ENCODE measurements at regions not wholly inside any gene's neighbourhood (a gene's known extent, or its start where the extent isn't known, plus 50 kb on each side); places are given as distances from the start of the nearest gene placed in this dataset.

- WGBS (ENCODE audit: extremely low coverage, insufficient coverage, low lambda C conversion rate), result no CpG with 5 or more reads among the region's 5 CpGs
- Histone ChIP-seq H3K4ac (ENCODE audit: low read depth, low read length) (no peak overlapping the region), H3K79me2 (ENCODE audit: control insufficient read depth, insufficient read depth, low read length) (no peaks in the 10 kb centered on the region), H2BK5ac (ENCODE audit: low read length) (no peak overlapping the region), H4K5ac (ENCODE audit: low read length) (no peak overlapping the region), H2BK120ac (ENCODE audit: low read depth, low read length) (no peak overlapping the region), H3K4me2 (ENCODE audit: low read length) (no peak overlapping the region), H3K18ac (ENCODE audit: low read length) (no peak overlapping the region), H2AK5ac (ENCODE audit: low read length) (no peak overlapping the region), H3K79me1 (ENCODE audit: low read length) (no peaks in the 10 kb centered on the region), H4K8ac (ENCODE audit: low read depth, low read length) (no peak overlapping the region), H3K56ac (ENCODE audit: low read length) (no peak overlapping the region), H3K27ac (ENCODE audit: low read depth, low read length) (no peak overlapping the region), H2BK15ac (replicated peaks; ENCODE audit: low read depth) (no peak overlapping the region), H3K23ac (ENCODE audit: low read length) (no peak overlapping the region), H3K4me3 (ENCODE audit: low read length) (no peak overlapping the region), H3K36me3 (ENCODE audit: control insufficient read depth, insufficient read depth, low read length) (no peaks in the 10 kb centered on the region), H3K4me1 (ENCODE audit: control insufficient read depth, low read depth, low read length) (no peaks in the 10 kb centered on the region), H3K27me3 (ENCODE audit: insufficient read depth, low read length, poor library complexity) (no peaks in the 10 kb centered on the region), H3K9ac (ENCODE audit: low read length) (no peak overlapping the region)
- DNase-seq, result no peak
These were observed 314.5 kb downstream of the LPIN1 start for GRCh38 chr2:12060886-12061285.

GRCh38 chr2:12061286-12062052, 315.0 kb downstream of the LPIN1 start:
- whole genome bisulfite sequencing (ENCODE audit: extremely low coverage, insufficient coverage, low lambda C conversion rate), result no CpG with 5 or more reads among the region's 3 CpGs
- no peak for DNase-seq
- Histone ChIP-seq H2BK5ac (ENCODE audit: low read length) (no peak overlapping the region), H3K4ac (ENCODE audit: low read depth, low read length) (no peak overlapping the region), H3K36me3 (ENCODE audit: control insufficient read depth, insufficient read depth, low read length) (no peaks in the 10 kb centered on the region), H2BK120ac (ENCODE audit: low read depth, low read length) (no peak overlapping the region), H3K9ac (ENCODE audit: low read length) (no peak overlapping the region), H3K79me2 (ENCODE audit: control insufficient read depth, insufficient read depth, low read length) (no peaks in the 10 kb centered on the region), H2AK5ac (ENCODE audit: low read length) (no peak overlapping the region), H3K27me3 (ENCODE audit: insufficient read depth, low read length, poor library complexity) (no peaks in the 10 kb centered on the region), H3K79me1 (ENCODE audit: low read length) (no peaks in the 10 kb centered on the region), H3K18ac (ENCODE audit: low read length) (no peak overlapping the region), H3K56ac (ENCODE audit: low read length) (no peak overlapping the region), H3K4me2 (ENCODE audit: low read length) (no peak overlapping the region), H2BK15ac (replicated peaks; ENCODE audit: low read depth) (no peak overlapping the region), H3K4me1 (ENCODE audit: control insufficient read depth, low read depth, low read length) (no peaks in the 10 kb centered on the region), H3K4me3 (ENCODE audit: low read length) (no peak overlapping the region), H3K27ac (ENCODE audit: low read depth, low read length) (no peak overlapping the region), H4K5ac (ENCODE audit: low read length) (no peak overlapping the region), H3K23ac (ENCODE audit: low read length) (no peak overlapping the region), H4K8ac (ENCODE audit: low read depth, low read length) (no peak overlapping the region)

- H3K4me2 ChIP-seq (ENCODE audit: low read length), result no peak overlapping the region
- H3K4me1 ChIP-seq (ENCODE audit: control insufficient read depth, low read depth, low read length), result no peaks in the 10 kb centered on the region
- H2BK120ac ChIP-seq (ENCODE audit: low read depth, low read length), result no peak overlapping the region
- H2BK15ac ChIP-seq (replicated peaks; ENCODE audit: low read depth), result no peak overlapping the region
- H3K23ac ChIP-seq (ENCODE audit: low read length), result no peak overlapping the region
- H3K18ac ChIP-seq (ENCODE audit: low read length), result no peak overlapping the region
- H3K79me2 ChIP-seq (ENCODE audit: control insufficient read depth, insufficient read depth, low read length), result no peaks in the 10 kb centered on the region
- H2BK5ac ChIP-seq (ENCODE audit: low read length), result no peak overlapping the region
- no CpG with 5 or more reads among the region's 2 CpGs for WGBS (ENCODE audit: extremely low coverage, insufficient coverage, low lambda C conversion rate)
- no peaks in the 10 kb centered on the region for H3K79me1 ChIP-seq (ENCODE audit: low read length)
- no peak overlapping the region for H4K5ac ChIP-seq (ENCODE audit: low read length)
- H3K4ac ChIP-seq (ENCODE audit: low read depth, low read length), result no peak overlapping the region
- H3K27me3 ChIP-seq (ENCODE audit: insufficient read depth, low read length, poor library complexity), result no peaks in the 10 kb centered on the region
- no peaks in the 10 kb centered on the region for H3K36me3 ChIP-seq (ENCODE audit: control insufficient read depth, insufficient read depth, low read length)
- H3K9ac ChIP-seq (ENCODE audit: low read length), result no peak overlapping the region
- DNase-seq, result no peak
- H2AK5ac ChIP-seq (ENCODE audit: low read length), result no peak overlapping the region
- no peak overlapping the region for H3K4me3 ChIP-seq (ENCODE audit: low read length)
- no peak overlapping the region for H3K27ac ChIP-seq (ENCODE audit: low read depth, low read length)
- H4K8ac ChIP-seq (ENCODE audit: low read depth, low read length), result no peak overlapping the region
- no peak overlapping the region for H3K56ac ChIP-seq (ENCODE audit: low read length)
These were observed 315.6 kb downstream of the LPIN1 start for GRCh38 chr2:12062053-12062395.

- H2BK5ac ChIP-seq (ENCODE audit: low read length), result no peak overlapping the region
- no peak overlapping the region for H2BK15ac ChIP-seq (replicated peaks; ENCODE audit: low read depth)
These were observed 316.8 kb downstream of the LPIN1 start for GRCh38 chr2:12063210-12063609.

GRCh38 chr2:12064153-12064552, 317.7 kb downstream of the LPIN1 start:
- no peak overlapping the region for H2AK5ac ChIP-seq (ENCODE audit: low read length)

More at GRCh38 chr2:12063210-12063609, 316.8 kb downstream of the LPIN1 start:
- no peaks in the 10 kb centered on the region for H3K4me1 ChIP-seq (ENCODE audit: control insufficient read depth, low read depth, low read length)
- no peak overlapping the region for H3K4ac ChIP-seq (ENCODE audit: low read depth, low read length)
- H2BK120ac ChIP-seq (ENCODE audit: low read depth, low read length), result no peak overlapping the region
- no peak overlapping the region for H3K18ac ChIP-seq (ENCODE audit: low read length)
- no peaks in the 10 kb centered on the region for H3K36me3 ChIP-seq (ENCODE audit: control insufficient read depth, insufficient read depth, low read length)
- no peak overlapping the region for H3K4me3 ChIP-seq (ENCODE audit: low read length)
- H3K9ac ChIP-seq (ENCODE audit: low read length), result no peak overlapping the region
- no peak overlapping the region for H2AK5ac ChIP-seq (ENCODE audit: low read length)
- H3K79me1 ChIP-seq (ENCODE audit: low read length), result no peaks in the 10 kb centered on the region
- no peak overlapping the region for H3K27ac ChIP-seq (ENCODE audit: low read depth, low read length)
- no peak overlapping the region for H3K23ac ChIP-seq (ENCODE audit: low read length)
- no peak overlapping the region for H4K8ac ChIP-seq (ENCODE audit: low read depth, low read length)
- no peak for DNase-seq
- no CpG with 5 or more reads among the region's 5 CpGs for WGBS (ENCODE audit: extremely low coverage, insufficient coverage, low lambda C conversion rate)
- no peak overlapping the region for H4K5ac ChIP-seq (ENCODE audit: low read length)
- no peak overlapping the region for H3K4me2 ChIP-seq (ENCODE audit: low read length)
- no peak overlapping the region for H3K56ac ChIP-seq (ENCODE audit: low read length)
- H3K27me3 ChIP-seq (ENCODE audit: insufficient read depth, low read length, poor library complexity), result no peaks in the 10 kb centered on the region
- no peaks in the 10 kb centered on the region for H3K79me2 ChIP-seq (ENCODE audit: control insufficient read depth, insufficient read depth, low read length)

GRCh38 chr2:12066116-12066515, 319.7 kb downstream of the LPIN1 start:
- WGBS (ENCODE audit: extremely low coverage, insufficient coverage, low lambda C conversion rate), result no CpG with 5 or more reads among the region's 1 CpG
- DNase-seq, result no peak

More at GRCh38 chr2:12064153-12064552, 317.7 kb downstream of the LPIN1 start:
- Histone ChIP-seq H3K56ac (ENCODE audit: low read length) (no peak overlapping the region), H2BK15ac (replicated peaks; ENCODE audit: low read depth) (no peak overlapping the region), H4K8ac (ENCODE audit: low read depth, low read length) (no peak overlapping the region), H3K27me3 (ENCODE audit: insufficient read depth, low read length, poor library complexity) (no peaks in the 10 kb centered on the region), H3K79me2 (ENCODE audit: control insufficient read depth, insufficient read depth, low read length) (no peaks in the 10 kb centered on the region), H3K4me3 (ENCODE audit: low read length) (no peak overlapping the region), H3K18ac (ENCODE audit: low read length) (no peak overlapping the region), H2BK5ac (ENCODE audit: low read length) (no peak overlapping the region), H3K4ac (ENCODE audit: low read depth, low read length) (no peak overlapping the region), H2BK120ac (ENCODE audit: low read depth, low read length) (no peak overlapping the region), H3K4me2 (ENCODE audit: low read length) (no peak overlapping the region), H3K4me1 (ENCODE audit: control insufficient read depth, low read depth, low read length) (no peaks in the 10 kb centered on the region), H3K79me1 (ENCODE audit: low read length) (no peaks in the 10 kb centered on the region), H4K5ac (ENCODE audit: low read length) (no peak overlapping the region), H3K23ac (ENCODE audit: low read length) (no peak overlapping the region), H3K9ac (ENCODE audit: low read length) (no peak overlapping the region), H3K27ac (ENCODE audit: low read depth, low read length) (no peak overlapping the region), H3K36me3 (ENCODE audit: control insufficient read depth, insufficient read depth, low read length) (no peaks in the 10 kb centered on the region)
- no CpG with 5 or more reads among the region's 5 CpGs for WGBS (ENCODE audit: extremely low coverage, insufficient coverage, low lambda C conversion rate)
- peak; percentile 50 for DNase-seq

More at GRCh38 chr2:12066116-12066515, 319.7 kb downstream of the LPIN1 start:
- H2BK5ac ChIP-seq (ENCODE audit: low read length), result no peak overlapping the region
- no peak overlapping the region for H2AK5ac ChIP-seq (ENCODE audit: low read length)
- H4K8ac ChIP-seq (ENCODE audit: low read depth, low read length), result no peak overlapping the region
- no peak overlapping the region for H3K4ac ChIP-seq (ENCODE audit: low read depth, low read length)
- H2BK15ac ChIP-seq (replicated peaks; ENCODE audit: low read depth), result no peak overlapping the region
- H3K27me3 ChIP-seq (ENCODE audit: insufficient read depth, low read length, poor library complexity), result no peaks in the 10 kb centered on the region
- no peak overlapping the region for H3K23ac ChIP-seq (ENCODE audit: low read length)
- H3K4me1 ChIP-seq (ENCODE audit: control insufficient read depth, low read depth, low read length), result no peaks in the 10 kb centered on the region
- H2BK120ac ChIP-seq (ENCODE audit: low read depth, low read length), result no peak overlapping the region
- H3K36me3 ChIP-seq (ENCODE audit: control insufficient read depth, insufficient read depth, low read length), result no peaks in the 10 kb centered on the region
- no peaks in the 10 kb centered on the region for H3K79me2 ChIP-seq (ENCODE audit: control insufficient read depth, insufficient read depth, low read length)
- H3K9ac ChIP-seq (ENCODE audit: low read length), result no peak overlapping the region
- H3K56ac ChIP-seq (ENCODE audit: low read length), result no peak overlapping the region
- H3K18ac ChIP-seq (ENCODE audit: low read length), result no peak overlapping the region
- no peaks in the 10 kb centered on the region for H3K79me1 ChIP-seq (ENCODE audit: low read length)
- H3K27ac ChIP-seq (ENCODE audit: low read depth, low read length), result no peak overlapping the region
- H4K5ac ChIP-seq (ENCODE audit: low read length), result no peak overlapping the region
- no peak overlapping the region for H3K4me3 ChIP-seq (ENCODE audit: low read length)
- no peak overlapping the region for H3K4me2 ChIP-seq (ENCODE audit: low read length)

All from mesendoderm (in vitro differentiated cells).